ENCODE measurements at regions not wholly inside any gene's neighbourhood (a gene's known extent, or its start where the extent isn't known, plus 50 kb on each side); places are given as distances from the start of the nearest gene placed in this dataset.

- no peak for TF ChIP-seq GLMP (CRISPR knock-in tag; IDR thresholded peaks at IDR 0.05; ENCODE audit: borderline replicate concordance)
Measured at GRCh38 chr11:69912161-69912910, 93.1 kb upstream of the FGF3 start (continued).

- H3K27ac ChIP-seq (ENCODE audit: extremely low read length, insufficient read depth, low read length), result no peak overlapping the region
- FAIRE-seq (no peak), DNase-seq (ENCODE audit: low spot score) (no peak), ATAC-seq (peak; percentile 28; the same call in 2 of the 3 replicates)
- peak; percentile 55 for TF ChIP-seq CTCF (CRISPR knock-in tag; IDR thresholded peaks at IDR 0.05)
- no peak for TF ChIP-seq ZFP41 (CRISPR knock-in tag; IDR thresholded peaks at IDR 0.05; ENCODE audit: borderline replicate concordance)
- TF ChIP-seq GFI1 (CRISPR knock-in tag; IDR thresholded peaks at IDR 0.05; ENCODE audit: borderline replicate concordance), result no peak
- no peak for TF ChIP-seq HMG20B (CRISPR knock-in tag; conservative IDR thresholded peaks at IDR 0.05)
- no peak for TF ChIP-seq ZNF333 (CRISPR knock-in tag; IDR thresholded peaks at IDR 0.05; ENCODE audit: borderline replicate concordance)
- no peak for TF ChIP-seq DZIP1 (CRISPR knock-in tag; IDR thresholded peaks at IDR 0.05)
- TF ChIP-seq ZSCAN20 (CRISPR knock-in tag; IDR thresholded peaks at IDR 0.05; ENCODE audit: borderline replicate concordance), result no peak
- TF ChIP-seq NCOA1 (CRISPR knock-in tag; IDR thresholded peaks at IDR 0.05), result no peak
- TF ChIP-seq ZBTB7B (CRISPR knock-in tag; IDR thresholded peaks at IDR 0.05), result no peak
- in situ Hi-C loops (cut with HindIII; ENCODE audit: extremely low pct_ligation_motif_present, low pct_unique_long_range_greater_than_20kb), result loop anchor here (5.0 kb wide), 1 partner anchor 279 kb away; no protein-coding TSS in a partner anchor
- no peaks in the 10 kb centered on the region for H3K4me1 ChIP-seq (ENCODE audit: insufficient read depth, low read length)
- H3K9me3 ChIP-seq (ENCODE audit: low read length), result no peaks in the 10 kb centered on the region
- 0 out of 2 replicates have a peak, but pooled peaks cover 3% of the 10 kb centered on the region for H4K20me1 ChIP-seq (ENCODE audit: insufficient read depth, low read length)
- no peak overlapping the region for H3K4me3 ChIP-seq (replicated peaks in 1 of 3; ENCODE audit: insufficient read depth in 1 of 3, low read depth in 2 of 3, low read length in 3 of 3)
- BruUV-seq (replicated peaks), result no TSS peak
- H3K27me3 ChIP-seq (ENCODE audit: control insufficient read depth in 1 of 2, insufficient read depth in 2 of 2, low read length in 2 of 2), result peaks cover 1 to 15% of the 10 kb centered on the region in 2 experiments; a peak in 4 of 5 replicates
- H3K79me2 ChIP-seq (ENCODE audit: insufficient read depth, low read length), result no peaks in the 10 kb centered on the region
- no peaks in the 10 kb centered on the region for H3K36me3 ChIP-seq (replicated peaks in 1 of 2; ENCODE audit: control insufficient read depth in 1 of 2, insufficient read depth in 2 of 2, low read length in 2 of 2)
- H3K4me2 ChIP-seq (ENCODE audit: low read depth, low read length), result no peak overlapping the region
- WGBS (ENCODE audit: low lambda C conversion rate), result 10% methylated on average over 2 of the region's 16 CpGs
- CTCF ChIA-PET (ENCODE audit: low intra/inter-chr PET ratio, low total read pairs), result no interaction called here
- intact Hi-C loops (cut with micrococcal nuclease; ENCODE audit: unreplicated experiment), result no loop called here
- no peak overlapping the region for H3K9ac ChIP-seq (ENCODE audit: insufficient read depth, low read depth, low read length)
- no peak overlapping the region for H2AFZ ChIP-seq (ENCODE audit: low read length)
- POLR2A ChIA-PET, result no interaction called here
Measured at GRCh38 chr11:69912911-69913451, 93.8 kb upstream of the FGF3 start.

Measured in HepG2 (cell line).